ENCODE measurements at regions not wholly inside any gene's neighbourhood (a gene's known extent, or its start where the extent isn't known, plus 50 kb on each side); places are given as distances from the start of the nearest gene placed in this dataset.

GRCh38 chr1:22369294-22370189 is 82.1 kb upstream of the ZBTB40 start:
- no peak for DNase-seq
- Mint-ChIP-seq H3K27me3 (ENCODE audit: unreplicated experiment) (peaks cover 98% of the 10 kb centered on the region), H3K4me1 (ENCODE audit: low read depth, unreplicated experiment) (no peaks in the 10 kb centered on the region), H3K9me3 (ENCODE audit: low read depth, unreplicated experiment) (no peaks in the 10 kb centered on the region), H3K4me3 (ENCODE audit: low read depth, unreplicated experiment) (no peak overlapping the region), H3K36me3 (ENCODE audit: insufficient read depth, unreplicated experiment) (no peaks in the 10 kb centered on the region), H3K27ac (ENCODE audit: unreplicated experiment) (no peak overlapping the region)
- TF ChIP-seq, protein P1, sequence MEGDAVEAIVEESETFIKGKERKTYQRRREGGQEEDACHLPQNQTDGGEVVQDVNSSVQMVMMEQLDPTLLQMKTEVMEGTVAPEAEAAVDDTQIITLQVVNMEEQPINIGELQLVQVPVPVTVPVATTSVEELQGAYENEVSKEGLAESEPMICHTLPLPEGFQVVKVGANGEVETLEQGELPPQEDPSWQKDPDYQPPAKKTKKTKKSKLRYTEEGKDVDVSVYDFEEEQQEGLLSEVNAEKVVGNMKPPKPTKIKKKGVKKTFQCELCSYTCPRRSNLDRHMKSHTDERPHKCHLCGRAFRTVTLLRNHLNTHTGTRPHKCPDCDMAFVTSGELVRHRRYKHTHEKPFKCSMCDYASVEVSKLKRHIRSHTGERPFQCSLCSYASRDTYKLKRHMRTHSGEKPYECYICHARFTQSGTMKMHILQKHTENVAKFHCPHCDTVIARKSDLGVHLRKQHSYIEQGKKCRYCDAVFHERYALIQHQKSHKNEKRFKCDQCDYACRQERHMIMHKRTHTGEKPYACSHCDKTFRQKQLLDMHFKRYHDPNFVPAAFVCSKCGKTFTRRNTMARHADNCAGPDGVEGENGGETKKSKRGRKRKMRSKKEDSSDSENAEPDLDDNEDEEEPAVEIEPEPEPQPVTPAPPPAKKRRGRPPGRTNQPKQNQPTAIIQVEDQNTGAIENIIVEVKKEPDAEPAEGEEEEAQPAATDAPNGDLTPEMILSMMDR (IDR thresholded peaks at IDR 0.05; ENCODE audit: unreplicated experiment), result no peak
- intact Hi-C loops (cut with micrococcal nuclease; ENCODE audit: unreplicated experiment), result no loop called here
- BruUV-seq (replicated peaks), result no TSS peak
- CTCF ChIA-PET, result interaction anchor here (0.7 kb wide), 1 partner anchor 41 kb away, joined by 7 read pairs; no protein-coding TSS in a partner anchor

- Mint-ChIP-seq H3K9me3 (ENCODE audit: low read depth, unreplicated experiment) (no peaks in the 10 kb centered on the region), H3K27me3 (ENCODE audit: unreplicated experiment) (peaks cover 95% of the 10 kb centered on the region), H3K36me3 (ENCODE audit: insufficient read depth, unreplicated experiment) (no peaks in the 10 kb centered on the region), H3K4me1 (ENCODE audit: low read depth, unreplicated experiment) (no peaks in the 10 kb centered on the region), H3K27ac (ENCODE audit: unreplicated experiment) (no peak overlapping the region), H3K4me3 (ENCODE audit: low read depth, unreplicated experiment) (no peak overlapping the region)
- no peak for DNase-seq
- CTCF ChIA-PET, result interaction anchor here (0.7 kb wide), 1 partner anchor 42 kb away, joined by 7 read pairs; no protein-coding TSS in a partner anchor
- no TSS peak for BruUV-seq (replicated peaks)
- intact Hi-C loops (cut with micrococcal nuclease; ENCODE audit: unreplicated experiment), result no loop called here
- TF ChIP-seq, protein P1 (IDR thresholded peaks at IDR 0.05; ENCODE audit: unreplicated experiment), result no peak
Measured at GRCh38 chr1:22370190-22370498, 81.5 kb upstream of the ZBTB40 start.

GRCh38 chr1:22371408-22371807 is 80.2 kb upstream of the ZBTB40 start:
- Mint-ChIP-seq H3K27me3 (ENCODE audit: unreplicated experiment) (peaks cover 95% of the 10 kb centered on the region), H3K36me3 (ENCODE audit: insufficient read depth, unreplicated experiment) (no peaks in the 10 kb centered on the region), H3K4me3 (ENCODE audit: low read depth, unreplicated experiment) (no peak overlapping the region), H3K9me3 (ENCODE audit: low read depth, unreplicated experiment) (no peaks in the 10 kb centered on the region), H3K27ac (ENCODE audit: unreplicated experiment) (no peak overlapping the region), H3K4me1 (ENCODE audit: low read depth, unreplicated experiment) (no peaks in the 10 kb centered on the region)
- TF ChIP-seq, protein P1 (IDR thresholded peaks at IDR 0.05; ENCODE audit: unreplicated experiment), result no peak
- intact Hi-C loops (cut with micrococcal nuclease; ENCODE audit: unreplicated experiment), result no loop called here
- no TSS peak for BruUV-seq (replicated peaks)
- CTCF ChIA-PET, result no interaction called here
- no peak for DNase-seq

GRCh38 chr1:22373252-22373651 is 78.4 kb upstream of the ZBTB40 start:
- TF ChIP-seq, protein P1 (IDR thresholded peaks at IDR 0.05; ENCODE audit: unreplicated experiment), result no peak
- BruUV-seq (replicated peaks), result no TSS peak
- CTCF ChIA-PET, result interaction anchor here (1.1 kb wide), 1 partner anchor 22 kb away, joined by 3 read pairs; no protein-coding TSS in a partner anchor

More at GRCh38 chr1:22373252-22373651, 78.4 kb upstream of the ZBTB40 start:
- no peaks in the 10 kb centered on the region for H3K36me3 Mint-ChIP-seq (ENCODE audit: insufficient read depth, unreplicated experiment)
- H3K27me3 Mint-ChIP-seq (ENCODE audit: unreplicated experiment), result peaks cover 84% of the 10 kb centered on the region
- H3K27ac Mint-ChIP-seq (ENCODE audit: unreplicated experiment), result no peak overlapping the region
- H3K9me3 Mint-ChIP-seq (ENCODE audit: low read depth, unreplicated experiment), result no peaks in the 10 kb centered on the region
- H3K4me1 Mint-ChIP-seq (ENCODE audit: low read depth, unreplicated experiment), result no peaks in the 10 kb centered on the region
- DNase-seq, result no peak
- intact Hi-C loops (cut with micrococcal nuclease; ENCODE audit: unreplicated experiment), result no loop called here
- no peak overlapping the region for H3K4me3 Mint-ChIP-seq (ENCODE audit: low read depth, unreplicated experiment)
